ENCODE measurements at regions not wholly inside any gene's neighbourhood (a gene's known extent, or its start where the extent isn't known, plus 50 kb on each side); places are given as distances from the start of the nearest gene placed in this dataset.

- Mint-ChIP-seq H3K27me3 (ENCODE audit: unreplicated experiment) (peaks cover 6% of the 10 kb centered on the region), H3K9me3 (ENCODE audit: unreplicated experiment) (peaks cover 3% of the 10 kb centered on the region), H3K36me3 (ENCODE audit: unreplicated experiment) (no peaks in the 10 kb centered on the region), H3K27ac (ENCODE audit: unreplicated experiment) (no peak overlapping the region), H3K4me3 (ENCODE audit: unreplicated experiment) (no peak overlapping the region), H3K4me1 (ENCODE audit: low read depth, unreplicated experiment) (peaks cover 7% of the 10 kb centered on the region)
- TF ChIP-seq CTCF (IDR thresholded peaks at IDR 0.05; ENCODE audit: partially characterized antibody, unreplicated experiment), result no peak
- DNase-seq, result no peak
Measured at GRCh38 chr6:159113223-159113622, 56.0 kb upstream of the FNDC1 start.

GRCh38 chr6:159112714-159113113, 56.5 kb upstream of the FNDC1 start:
- H3K4me1 Mint-ChIP-seq (ENCODE audit: low read depth, unreplicated experiment), result peaks cover 7% of the 10 kb centered on the region
- no peak overlapping the region for H3K4me3 Mint-ChIP-seq (ENCODE audit: unreplicated experiment)
- peaks cover 4% of the 10 kb centered on the region for H3K27me3 Mint-ChIP-seq (ENCODE audit: unreplicated experiment)
- DNase-seq, result no peak
- no peak overlapping the region for H3K27ac Mint-ChIP-seq (ENCODE audit: unreplicated experiment)
- peaks cover 3% of the 10 kb centered on the region for H3K9me3 Mint-ChIP-seq (ENCODE audit: unreplicated experiment)
- TF ChIP-seq CTCF (IDR thresholded peaks at IDR 0.05; ENCODE audit: partially characterized antibody, unreplicated experiment), result no peak
- H3K36me3 Mint-ChIP-seq (ENCODE audit: unreplicated experiment), result no peaks in the 10 kb centered on the region

- no peak for TF ChIP-seq CTCF (IDR thresholded peaks at IDR 0.05; ENCODE audit: partially characterized antibody, unreplicated experiment)
- H3K9me3 Mint-ChIP-seq (ENCODE audit: unreplicated experiment), result peaks cover 2% of the 10 kb centered on the region
- no peak overlapping the region for H3K27ac Mint-ChIP-seq (ENCODE audit: unreplicated experiment)
- no peak for DNase-seq
- peaks cover 4% of the 10 kb centered on the region for H3K27me3 Mint-ChIP-seq (ENCODE audit: unreplicated experiment)
- H3K4me1 Mint-ChIP-seq (ENCODE audit: low read depth, unreplicated experiment), result peaks cover 18% of the 10 kb centered on the region
- no peaks in the 10 kb centered on the region for H3K36me3 Mint-ChIP-seq (ENCODE audit: unreplicated experiment)
- no peak overlapping the region for H3K4me3 Mint-ChIP-seq (ENCODE audit: unreplicated experiment)
Measured at GRCh38 chr6:159110748-159111147, 58.5 kb upstream of the FNDC1 start.

GRCh38 chr6:159110013-159110412, 59.2 kb upstream of the FNDC1 start:
- TF ChIP-seq CTCF (IDR thresholded peaks at IDR 0.05; ENCODE audit: partially characterized antibody, unreplicated experiment), result peak; percentile 94
- no peak overlapping the region for H3K27ac Mint-ChIP-seq (ENCODE audit: unreplicated experiment)
- H3K4me3 Mint-ChIP-seq (ENCODE audit: unreplicated experiment), result no peak overlapping the region
- H3K27me3 Mint-ChIP-seq (ENCODE audit: unreplicated experiment), result peaks cover 4% of the 10 kb centered on the region
- no peaks in the 10 kb centered on the region for H3K36me3 Mint-ChIP-seq (ENCODE audit: unreplicated experiment)
- no peaks in the 10 kb centered on the region for H3K9me3 Mint-ChIP-seq (ENCODE audit: unreplicated experiment)
- peak; percentile 47 for DNase-seq
- peaks cover 19% of the 10 kb centered on the region for H3K4me1 Mint-ChIP-seq (ENCODE audit: low read depth, unreplicated experiment)

GRCh38 chr6:159109391-159109790, 59.8 kb upstream of the FNDC1 start:
- no peaks in the 10 kb centered on the region for H3K9me3 Mint-ChIP-seq (ENCODE audit: unreplicated experiment)
- H3K36me3 Mint-ChIP-seq (ENCODE audit: unreplicated experiment), result no peaks in the 10 kb centered on the region
- H3K27me3 Mint-ChIP-seq (ENCODE audit: unreplicated experiment), result peaks cover 4% of the 10 kb centered on the region
- H3K4me1 Mint-ChIP-seq (ENCODE audit: low read depth, unreplicated experiment), result peaks cover 16% of the 10 kb centered on the region
- H3K27ac Mint-ChIP-seq (ENCODE audit: unreplicated experiment), result no peak overlapping the region
- DNase-seq, result no peak
- no peak for TF ChIP-seq CTCF (IDR thresholded peaks at IDR 0.05; ENCODE audit: partially characterized antibody, unreplicated experiment)
- no peak overlapping the region for H3K4me3 Mint-ChIP-seq (ENCODE audit: unreplicated experiment)

All from glutamatergic neuron (in vitro differentiated cells).